H1 (cell line): ENCODE measurements at regions not wholly inside any gene's neighbourhood (a gene's known extent, or its start where the extent isn't known, plus 50 kb on each side); places are given as distances from the start of the nearest gene placed in this dataset.

ENCODE experiments used
- CTCF ChIA-PET: fragments of 300-600 bp; sonication (Branson Sonifier 250); formaldehyde crosslinking; loops from one replicate; lab custom pipeline; 2021; ENCODE audit not compliant: partially characterized antibody; lab: Charles Lee
- POLR2A ChIA-PET: fragments of 300-600 bp; sonication (Branson Sonifier 250); formaldehyde crosslinking; loops from one replicate; lab custom pipeline; 2021; ENCODE audit warnings: inconsistent platforms; ENCODE audit not compliant: partially characterized antibody; lab: Charles Lee
- DNase-seq, 2 experiments: peaks; one replicate each; pipeline versions ENCODE4 v3.0.0 to v3.0.0-alpha.2; 2010 to 2022; ENCODE audit warnings: low spot score in 2 of 2, low read depth in 1 of 2, mixed read lengths in 1 of 2
- FAIRE-seq: peaks from 2 replicates; lab custom pipeline; 2011; peaks lifted over from hg19 to GRCh38; lab: Jason Lieb, UNC
- H2AFZ ChIP-seq: 2 replicates; pipeline ENCODE4 v1.8.1; 2012; ENCODE audit warnings: low read length, inconsistent platforms
- H2AK5ac ChIP-seq: 2 replicates; pipeline ENCODE4 v1.6.1; 2013; ENCODE audit warnings: low read depth, low read length
- H2BK120ac ChIP-seq: replicated peaks from 2 replicates; pipeline ENCODE3; 2013; ENCODE audit warnings: low read depth, low read length, inconsistent platforms
- H2BK12ac ChIP-seq: 2 replicates; pipeline ENCODE4 v1.6.1; 2013; ENCODE audit warnings: low read depth, low read length
- H2BK15ac ChIP-seq: 2 replicates; pipeline ENCODE4 v1.6.1; 2013; ENCODE audit warnings: low read length
- H2BK20ac ChIP-seq: 2 replicates; pipeline ENCODE4 v1.6.1; 2013; ENCODE audit warnings: low read length
- H2BK5ac ChIP-seq: 2 replicates; pipeline ENCODE4 v1.6.1; 2013; ENCODE audit warnings: low read depth, low read length
- H3K14ac ChIP-seq: 2 replicates; pipeline ENCODE4 v1.6.1; 2013; ENCODE audit warnings: inconsistent platforms; ENCODE audit not compliant: insufficient read length
- H3K18ac ChIP-seq: 2 replicates; pipeline ENCODE4 v1.6.1; 2013; ENCODE audit warnings: low read length; ENCODE audit errors: extremely low read depth
- H3K23ac ChIP-seq: 2 replicates; pipeline ENCODE4 v1.6.1; 2013; ENCODE audit warnings: inconsistent platforms; ENCODE audit not compliant: insufficient read length
- H3K23me2 ChIP-seq: 2 replicates; pipeline ENCODE4 v1.6.1; 2013; ENCODE audit warnings: low read depth, low read length
- H3K27ac ChIP-seq: 2 replicates; pipeline ENCODE4 v1.6.1; 2011; ENCODE audit warnings: low read depth, low read length, inconsistent platforms
- H3K27me3 ChIP-seq, 4 experiments: replicated peaks in 1 of 4; 1 replicate in 1 of 4; 2 replicates in 3 of 4; pipeline versions ENCODE4 v1.6.1 to v1.8.1; 2011 to 2013; ENCODE audit warnings: low read length in 3 of 4, mild to moderate bottlenecking in 3 of 4, inconsistent platforms in 2 of 4, mixed read lengths in 2 of 4, moderate library complexity in 1 of 4; ENCODE audit not compliant: control insufficient read depth in 3 of 4, insufficient read depth in 3 of 4; ENCODE audit errors: extremely low read depth in 1 of 4
- H3K36me3 ChIP-seq, 4 experiments: 2 replicates each; pipeline versions ENCODE4 v1.6.1 to v1.8.1; 2011 to 2013; ENCODE audit warnings: mild to moderate bottlenecking in 4 of 4, low read length in 3 of 4, moderate library complexity in 2 of 4, control low read depth in 1 of 4, inconsistent platforms in 1 of 4; ENCODE audit not compliant: insufficient read depth in 4 of 4, control insufficient read depth in 2 of 4
- H3K4ac ChIP-seq: replicated peaks from 2 replicates; pipeline ENCODE3; 2013; ENCODE audit warnings: low read length, low read depth, mixed read lengths, inconsistent platforms; ENCODE audit not compliant: insufficient read length
- H3K4me1 ChIP-seq, 4 experiments: replicated peaks in 1 of 4; 1 replicate in 1 of 4; 2 replicates in 3 of 4; pipeline versions ENCODE4 v1.6.1 to v1.8.1; 2011 to 2013; ENCODE audit warnings: low read length in 3 of 4, inconsistent platforms in 2 of 4, mixed read lengths in 1 of 4; ENCODE audit not compliant: insufficient read depth in 4 of 4, control insufficient read depth in 3 of 4
- H3K4me2 ChIP-seq, 2 experiments: 2 replicates each; pipeline versions ENCODE4 v1.6.1 to v1.8.1; 2011 to 2013; ENCODE audit warnings: low read depth in 2 of 2, low read length in 2 of 2, control low read depth in 1 of 2, inconsistent platforms in 1 of 2, mild to moderate bottlenecking in 1 of 2; ENCODE audit not compliant: insufficient read depth in 1 of 2
- H3K4me3 ChIP-seq, 4 experiments: fragments of 200-600, 300-600 bp in 1 of 4; sonication (generic), shearing (Covaris generic), sonication (Bioruptor Twin) in 1 of 4; 2 replicates each; pipeline versions ENCODE4 v1.5.1 to v1.8.1; 2011 to 2016; ENCODE audit warnings: low read length in 4 of 4, low read depth in 3 of 4, control low read depth in 2 of 4, inconsistent platforms in 2 of 4, mild to moderate bottlenecking in 2 of 4, mixed read lengths in 1 of 4, moderate library complexity in 1 of 4; ENCODE audit not compliant: insufficient read depth in 2 of 4; ENCODE audit errors: extremely low read depth in 1 of 4
- H3K56ac ChIP-seq: replicated peaks from 2 replicates; pipeline ENCODE3; 2013; ENCODE audit warnings: low read depth, mild to moderate bottlenecking, mixed read lengths, low read length, inconsistent platforms; ENCODE audit not compliant: insufficient read length
- H3K79me1 ChIP-seq: 2 replicates; pipeline ENCODE4 v1.6.1; 2013; ENCODE audit warnings: low read depth, low read length, control low read depth
- H3K79me2 ChIP-seq, 2 experiments: 2 replicates each; pipeline versions ENCODE4 v1.6.1 to v1.8.1; 2012 to 2013; ENCODE audit warnings: low read length in 2 of 2, mild to moderate bottlenecking in 2 of 2, inconsistent platforms in 1 of 2; ENCODE audit not compliant: insufficient read depth in 2 of 2, control insufficient read depth in 1 of 2
- H3K9ac ChIP-seq, 4 experiments: replicated peaks in 1 of 4; 1 replicate in 1 of 4; 2 replicates in 3 of 4; pipeline versions ENCODE4 v1.6.1 to v1.8.1; 2011 to 2013; ENCODE audit warnings: low read depth in 3 of 4, low read length in 3 of 4, control low read depth in 2 of 4, mild to moderate bottlenecking in 2 of 4, moderate library complexity in 2 of 4, inconsistent platforms in 1 of 4; ENCODE audit errors: extremely low read depth in 1 of 4
- H3K9me3 ChIP-seq, 2 experiments: 2 replicates each; pipeline versions ENCODE4 v1.6.1 to v1.8.1; 2012 to 2013; ENCODE audit warnings: mild to moderate bottlenecking in 2 of 2, moderate library complexity in 2 of 2, control low read depth in 1 of 2, inconsistent platforms in 1 of 2, low read depth in 1 of 2, low read length in 1 of 2, mixed read lengths in 1 of 2; ENCODE audit not compliant: insufficient read depth in 2 of 2
- H4K20me1 ChIP-seq, 2 experiments: replicated peaks in 1 of 2; 2 replicates each; pipeline versions ENCODE3 to v1.8.1; 2011 to 2013; ENCODE audit warnings: inconsistent platforms in 2 of 2, low read length in 2 of 2, mild to moderate bottlenecking in 1 of 2; ENCODE audit not compliant: insufficient read depth in 2 of 2, control insufficient read depth in 1 of 2
- H4K5ac ChIP-seq: 2 replicates; pipeline ENCODE4 v1.6.1; 2013; ENCODE audit warnings: low read length, low read depth, mixed read lengths, inconsistent platforms; ENCODE audit not compliant: insufficient read length
- H4K8ac ChIP-seq: 2 replicates; pipeline ENCODE4 v1.8.0; 2013; ENCODE audit warnings: mild to moderate bottlenecking, moderate library complexity, low read length, inconsistent platforms; ENCODE audit not compliant: insufficient read depth; ENCODE audit errors: extremely low read depth
- H4K91ac ChIP-seq: replicated peaks from 2 replicates; pipeline ENCODE3; 2013; ENCODE audit warnings: low read length, mixed read lengths, inconsistent platforms; ENCODE audit not compliant: insufficient read length
- CREB1 ChIP-seq: IDR thresholded peaks from 2 replicates; pipeline ENCODE4 v1.6.1; 2012; ENCODE audit warnings: inconsistent platforms
- SIN3A ChIP-seq, 2 experiments: IDR thresholded peaks in 1 of 2; conservative IDR thresholded peaks in 1 of 2; 2 replicates each; pipeline ENCODE4 v1.6.1; 2011 to 2012; ENCODE audit warnings: low read length in 2 of 2, improper control_type of control experiment in 1 of 2, low read depth in 1 of 2, mild to moderate bottlenecking in 1 of 2
- SP2 ChIP-seq: IDR thresholded peaks from 2 replicates; pipeline ENCODE4 v1.6.1; 2012; ENCODE audit warnings: mild to moderate bottlenecking, low read length, inconsistent platforms
- WGBS, 2 experiments: shearing (Covaris generic) in 1 of 2; methylation state at CpG; one replicate each; pipeline versions ENCODE4 v1.1.6 to v1.1.7; 2013 to 2015; ENCODE audit warnings: low lambda C conversion rate in 2 of 2, mixed read lengths in 2 of 2, inconsistent platforms in 1 of 2, low coverage in 1 of 2, missing lambda C conversion rate in 1 of 2; ENCODE audit not compliant: insufficient replicate concordance in 2 of 2, insufficient coverage in 1 of 2, insufficient read length in 1 of 2; ENCODE audit errors: extremely low coverage in 1 of 2, missing lambda C conversion rate in 1 of 2; 5-methylcytosine and 5-hydroxymethylcytosine counted together

- Histone ChIP-seq H3K79me1 (no peaks in the 10 kb centered on the region), H2BK12ac (no peak overlapping the region), H4K8ac (no peak overlapping the region), H2BK15ac (no peak overlapping the region), H3K14ac (no peak overlapping the region), H3K27me3 (0 out of 7 replicates have a peak, but pooled peaks cover 0 to 3% (median 0%) of the 10 kb centered on the region in 4 experiments), H3K4me1 (0 out of 7 replicates have a peak, but pooled peaks cover 0 to 2% (median 0%) of the 10 kb centered on the region in 4 experiments), H2BK120ac (no peak overlapping the region), H4K5ac (no peak overlapping the region), H3K36me3 (no peaks in the 10 kb centered on the region), H3K23ac (no peak overlapping the region), H2BK20ac (no peak overlapping the region), H3K79me2 (no peaks in the 10 kb centered on the region), H3K4me3 (no peak overlapping the region), H3K27ac (no peak overlapping the region), H4K20me1 (no peaks in the 10 kb centered on the region), H4K91ac (no peak overlapping the region), H3K4ac (no peak overlapping the region), H3K9me3 (no peaks in the 10 kb centered on the region), H3K23me2 (no peaks in the 10 kb centered on the region), H3K4me2 (no peak overlapping the region), H2AK5ac (no peak overlapping the region), H3K18ac (no peak overlapping the region), H3K9ac (no peak overlapping the region), H3K56ac (no peak overlapping the region), H2BK5ac (no peak overlapping the region), H2AFZ (no peak overlapping the region)
- 86% methylated on average over 9 of the region's 9 CpGs; no CpG with 5 or more reads in 1 of the 2 experiments for WGBS, 2 experiments
- TF ChIP-seq SIN3A (conservative IDR thresholded peaks at IDR 0.05 in 1 of 2, IDR thresholded peaks at IDR 0.05 in 1 of 2; ENCODE audit: low read depth in 1 of 2, low read length in 2 of 2) (no peak), SP2 (no peak), CREB1 (no peak)
- ChIA-PET POLR2A (no interaction called here), CTCF (interaction anchor here (1.1 to 1.3 kb wide), 5 partner anchors 12 to 72 kb away, joined by 3 to 4 read pairs (median 3); no protein-coding TSS in a partner anchor)
- FAIRE-seq (no peak), DNase-seq (no peak)
Measured at GRCh38 chr21:39109596-39110210, 73.5 kb downstream of the PSMG1 start.
